Activated T-cell treated with anti-CD3 and anti-CD28 coated beads for 48 hours (primary cell): ENCODE measurements at regions not wholly inside any gene's neighbourhood (a gene's known extent, or its start where the extent isn't known, plus 50 kb on each side); places are given as distances from the start of the nearest gene placed in this dataset.

Source experiments
- DNase-seq: peaks from one replicate; pipeline ENCODE4 v3.0.0-alpha.2; 2020; ENCODE audit warnings: low read depth

- DNase-seq, result peak; percentile 55
Observed at GRCh38 chr12:65556676-65557437, 267.4 kb upstream of the HMGA2 start.

- no peak for DNase-seq
Observed at GRCh38 chr12:65557438-65558181, 266.7 kb upstream of the HMGA2 start.

GRCh38 chr12:65560286-65560685, 264.0 kb upstream of the HMGA2 start:
- no peak for DNase-seq

GRCh38 chr12:65561798-65562382, 262.4 kb upstream of the HMGA2 start:
- no peak for DNase-seq

- DNase-seq, result no peak
Observed at GRCh38 chr12:65565601-65566560, 258.4 kb upstream of the HMGA2 start.

- no peak for DNase-seq
Observed at GRCh38 chr12:65566751-65567150, 257.5 kb upstream of the HMGA2 start.

GRCh38 chr12:65567820-65568219, 256.5 kb upstream of the HMGA2 start:
- no peak for DNase-seq

GRCh38 chr12:65568517-65568916, 255.8 kb upstream of the HMGA2 start:
- DNase-seq, result no peak

GRCh38 chr12:65570451-65571130, 253.7 kb upstream of the HMGA2 start:
- DNase-seq, result no peak

- no peak for DNase-seq
Observed at GRCh38 chr12:65574867-65575266, 249.4 kb upstream of the HMGA2 start.

GRCh38 chr12:65584016-65584415, 240.3 kb upstream of the HMGA2 start:
- no peak for DNase-seq

- DNase-seq, result no peak
Observed at GRCh38 chr12:65585648-65586602, 238.4 kb upstream of the HMGA2 start.

GRCh38 chr12:65586796-65587195, 237.5 kb upstream of the HMGA2 start:
- DNase-seq, result no peak

GRCh38 chr12:65590318-65590717, 234.0 kb upstream of the HMGA2 start:
- no peak for DNase-seq

- no peak for DNase-seq
Observed at GRCh38 chr12:65592416-65592815, 231.9 kb upstream of the HMGA2 start.

- no peak for DNase-seq
Observed at GRCh38 chr12:65593239-65593701, 231.0 kb upstream of the HMGA2 start.

GRCh38 chr12:65594409-65594808, 229.9 kb upstream of the HMGA2 start:
- no peak for DNase-seq

GRCh38 chr12:65595016-65595560, 229.2 kb upstream of the HMGA2 start:
- DNase-seq, result no peak

- no peak for DNase-seq
Observed at GRCh38 chr12:65596514-65597091, 227.7 kb upstream of the HMGA2 start.
